Brain pericyte (primary cell): ENCODE measurements at regions not wholly inside any gene's neighbourhood (a gene's known extent, or its start where the extent isn't known, plus 50 kb on each side); places are given as distances from the start of the nearest gene placed in this dataset.

Experiments
- DNase-seq: peaks from one replicate; pipeline ENCODE4 v3.0.0-alpha.2; 2012; ENCODE audit warnings: low read depth, low spot score

DNA sequence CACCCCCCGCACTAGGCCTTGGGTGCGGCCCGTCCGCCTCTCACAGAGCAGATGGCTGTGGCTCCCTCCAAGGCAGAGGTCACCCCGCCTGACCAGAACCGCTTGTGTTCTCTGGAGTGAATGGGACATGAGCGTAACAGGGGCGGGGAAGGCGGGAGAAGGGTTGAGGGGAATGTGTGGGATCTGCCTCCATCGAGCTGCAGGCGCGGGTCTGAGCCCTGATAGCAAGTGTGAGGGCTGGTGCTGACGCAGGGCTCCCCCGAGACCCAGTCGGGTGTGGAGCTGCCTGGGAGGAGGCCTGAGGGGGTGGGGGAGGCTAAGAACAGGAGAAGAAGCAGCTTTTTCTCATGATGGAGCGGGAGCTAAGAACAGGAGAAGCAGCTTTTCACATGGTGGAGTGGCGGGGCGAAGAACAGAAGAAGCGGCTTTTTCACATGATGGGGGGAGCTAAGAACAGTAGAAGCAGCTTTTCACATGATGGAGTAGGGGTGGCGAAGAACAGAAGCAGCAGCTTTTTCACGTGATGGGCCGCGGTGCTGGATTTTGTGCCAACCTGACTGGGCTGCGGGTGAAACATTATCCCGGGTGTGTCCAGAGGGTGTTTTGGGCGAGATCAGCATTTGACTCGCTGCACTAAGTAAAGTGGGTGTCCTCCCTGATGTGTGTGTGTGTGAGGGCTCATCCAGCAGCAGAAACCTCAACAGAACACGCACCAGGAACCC is 169.3 kb downstream of the TTLL2 start:
- DNase-seq: no peak

DNA sequence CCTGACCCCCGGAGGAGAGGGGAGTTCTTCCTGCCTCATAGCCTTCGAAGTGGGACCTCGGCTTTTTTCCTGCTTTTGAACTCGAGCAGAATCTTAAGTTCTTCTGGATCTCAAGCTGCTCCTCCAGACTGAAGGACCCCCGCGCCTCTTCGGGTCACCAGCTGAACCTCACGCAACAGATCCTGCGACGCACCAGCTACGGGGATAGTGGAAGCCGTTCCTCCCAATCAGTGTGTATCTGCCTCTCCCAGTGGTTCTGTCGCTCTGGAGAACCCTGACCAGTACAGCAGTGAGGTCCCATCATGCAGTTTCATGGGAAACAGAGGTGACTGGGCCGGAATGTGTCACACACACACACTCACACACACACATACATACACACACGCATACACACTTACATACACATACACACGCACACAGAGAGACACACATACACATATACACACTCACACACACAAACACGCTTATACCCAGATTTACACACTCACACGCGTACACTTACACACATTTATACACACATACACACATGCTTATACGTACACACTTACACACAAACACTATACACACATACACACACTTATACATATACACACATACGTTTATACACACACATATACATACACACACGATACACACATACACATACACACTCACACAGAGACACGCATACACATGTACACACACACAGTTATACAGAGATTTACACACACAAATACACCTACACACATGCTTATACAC is 170.0 kb downstream of the TTLL2 start:
- DNase-seq: no peak

DNA sequence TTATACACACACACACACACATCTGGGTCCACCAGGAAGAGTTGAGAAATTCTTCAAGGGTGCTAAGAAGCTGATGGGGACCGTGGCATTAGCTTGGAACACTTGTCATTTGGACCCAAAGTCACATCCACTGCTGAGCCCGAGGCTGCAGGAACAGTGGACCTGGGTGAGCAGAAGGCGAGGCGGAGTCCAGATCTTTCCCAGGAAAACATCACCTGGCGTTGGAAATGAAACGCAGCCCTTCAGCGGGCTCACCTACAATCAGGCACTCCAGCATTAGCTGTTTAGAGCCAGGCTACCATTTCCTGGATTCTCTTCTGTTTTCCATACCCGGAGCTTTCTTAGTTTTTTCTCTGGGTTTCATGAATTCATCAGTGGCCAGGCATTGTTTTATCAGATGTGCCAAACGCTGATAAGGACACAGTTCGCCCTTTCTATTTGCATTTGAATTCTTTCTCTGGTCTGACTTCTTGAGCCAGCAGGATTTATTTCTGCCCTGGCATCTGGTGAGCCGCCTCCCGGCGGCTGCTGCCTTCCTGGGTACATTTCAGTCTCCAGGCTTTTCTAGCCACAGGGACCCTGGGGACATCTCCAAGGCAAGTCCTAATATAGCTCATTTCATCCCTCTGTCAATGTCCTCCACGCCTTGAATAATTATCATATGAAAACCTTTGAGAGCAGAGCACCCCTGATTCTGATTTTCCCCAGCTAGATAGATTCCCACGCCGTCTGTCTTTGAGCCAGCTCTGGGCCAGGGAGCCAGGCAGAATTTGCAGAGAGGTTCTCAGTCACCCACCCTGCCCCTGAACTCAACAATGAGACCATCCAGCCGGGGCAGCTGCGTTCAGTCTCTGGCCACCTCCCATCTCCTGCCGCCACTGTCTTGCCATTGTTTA is 170.9 kb downstream of the TTLL2 start:
- no peak for DNase-seq

DNA sequence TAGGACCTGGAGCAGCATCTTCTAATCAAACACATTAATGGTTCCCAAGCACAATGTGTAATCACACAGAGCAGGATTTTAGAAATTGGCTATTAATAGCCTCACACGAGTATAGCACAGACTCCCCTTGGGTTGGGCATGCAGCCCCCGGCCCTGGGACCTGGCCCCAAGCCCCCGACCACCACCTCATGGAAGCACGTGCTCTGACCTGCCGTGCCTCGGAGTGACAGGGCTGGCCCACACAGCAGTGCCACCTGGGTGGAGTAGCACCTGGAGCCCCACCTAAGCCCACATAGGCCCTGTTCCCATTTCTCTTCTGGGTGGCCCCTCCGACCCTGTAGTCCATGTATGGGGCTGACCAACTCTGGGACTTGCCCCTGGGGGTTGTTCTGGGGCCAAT is 171.8 kb downstream of the TTLL2 start:
- DNase-seq: no peak

DNA sequence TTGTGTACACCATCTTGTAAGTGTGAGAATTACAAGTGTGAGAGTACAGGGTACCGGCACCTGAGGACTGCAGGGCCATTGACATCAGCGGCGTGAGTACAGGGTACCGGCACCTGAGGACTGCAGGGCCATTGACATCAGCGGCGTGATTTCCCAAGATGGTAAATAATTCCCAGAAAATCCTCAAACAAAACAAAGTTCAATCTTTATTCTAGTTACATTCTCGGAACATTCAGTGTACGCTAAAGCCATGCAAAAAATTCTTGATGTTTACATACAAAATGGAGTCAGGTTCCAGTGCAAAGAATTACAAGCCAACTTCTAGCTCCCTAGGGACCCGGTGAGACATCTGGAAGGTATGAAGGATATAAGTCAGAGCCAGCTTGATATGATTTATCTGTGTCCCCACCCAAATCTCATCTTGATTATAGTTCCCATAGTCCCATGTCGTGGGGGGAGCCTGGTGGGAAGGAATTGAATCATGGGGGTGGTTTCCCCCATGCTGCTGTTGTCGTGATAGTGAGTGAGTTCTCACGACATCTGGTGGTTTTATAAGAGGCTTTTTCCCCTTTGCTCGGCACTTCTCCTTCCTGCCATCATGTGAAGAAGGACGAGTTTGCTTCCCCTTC is 172.7 kb downstream of the TTLL2 start:
- no peak for DNase-seq

DNA sequence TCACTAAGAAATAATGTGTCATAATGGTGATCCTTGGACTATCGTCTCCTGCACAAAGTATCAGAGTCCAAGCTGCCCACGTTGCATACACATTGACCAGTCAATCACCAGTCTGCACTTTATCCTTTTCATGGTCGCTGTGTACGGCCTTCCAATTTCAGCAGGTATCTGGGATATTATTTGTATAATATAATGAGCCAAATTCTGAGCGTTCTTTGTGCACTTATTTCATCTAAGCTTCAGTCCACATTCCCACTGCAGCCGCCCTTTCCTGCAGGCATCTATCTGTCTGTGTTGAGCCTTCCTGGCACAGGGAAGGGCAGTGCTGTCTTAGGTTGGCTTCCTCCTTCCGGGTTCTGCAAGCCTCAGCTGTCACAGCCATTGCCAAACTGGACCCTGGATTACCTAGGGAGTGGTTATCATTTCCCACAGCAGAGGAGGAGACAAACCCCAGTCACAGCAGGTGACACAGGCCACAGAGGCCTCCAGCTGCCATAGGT is 174.3 kb downstream of the TTLL2 start:
- DNase-seq: no peak

DNA sequence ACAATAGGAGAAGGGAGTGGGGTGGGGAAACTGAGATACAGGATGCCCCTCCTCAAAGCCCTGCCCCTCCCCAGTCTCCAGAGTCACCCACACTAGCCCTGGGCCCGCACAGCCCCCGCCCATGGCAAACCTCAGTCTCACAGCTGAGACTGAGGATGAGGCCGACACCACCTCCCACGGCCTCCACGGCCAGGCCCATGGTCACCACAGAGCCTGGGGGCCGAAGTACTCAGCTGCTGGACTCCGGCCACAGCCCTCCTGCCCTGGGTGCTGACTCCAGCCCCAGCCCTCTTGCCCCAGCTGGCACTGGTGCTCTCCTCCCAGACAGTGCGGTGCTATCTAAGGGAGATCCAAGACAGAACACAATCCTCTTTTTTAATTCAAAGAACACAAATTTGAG is 176.1 kb downstream of the TTLL2 start:
- DNase-seq: no peak

DNA sequence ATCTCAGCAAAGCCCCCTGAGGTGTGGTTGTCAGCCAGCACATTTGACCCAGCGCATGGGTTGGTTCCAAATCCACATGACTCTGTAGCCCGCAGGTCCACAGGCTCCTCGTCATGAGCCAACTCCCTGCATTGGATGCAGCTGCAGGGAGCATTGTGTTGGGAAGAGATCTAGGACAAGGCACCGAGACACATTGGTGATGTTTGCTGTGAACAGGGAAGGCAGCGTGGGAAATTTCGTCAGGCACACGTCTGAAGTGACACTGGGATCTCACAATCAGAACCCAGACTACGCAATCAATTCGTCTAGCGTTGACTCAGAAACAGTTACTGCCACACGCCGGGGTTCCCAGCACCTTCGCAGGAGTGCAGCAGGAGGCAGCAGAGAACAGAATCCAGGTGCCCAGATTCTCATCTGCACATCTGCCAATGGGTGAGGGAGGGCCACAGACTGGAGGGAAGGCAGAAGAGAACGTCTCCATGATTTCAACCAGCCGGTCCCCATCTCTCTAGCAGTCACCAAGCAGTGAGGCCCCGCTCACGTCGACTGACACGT is 177.0 kb downstream of the TTLL2 start:
- no peak for DNase-seq

DNA sequence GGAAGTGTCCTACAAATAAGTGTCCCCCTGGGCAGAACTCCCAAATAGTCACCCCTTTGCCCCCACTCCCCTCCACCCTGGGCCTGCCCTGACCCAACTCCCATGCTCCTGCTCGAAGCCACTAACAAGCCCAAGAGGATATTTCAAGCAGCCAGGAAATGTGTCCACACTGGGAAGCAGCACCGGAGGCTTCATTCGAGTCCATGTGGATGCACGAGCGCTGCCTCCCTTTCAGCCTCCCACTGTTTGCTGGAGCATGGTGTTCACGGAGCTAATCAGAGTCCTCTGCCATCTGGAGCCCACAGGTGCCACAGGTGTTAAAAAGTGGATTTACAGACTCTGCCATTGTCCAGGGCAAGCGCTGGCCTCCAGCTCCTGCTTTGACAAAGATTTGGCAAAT is 177.6 kb downstream of the TTLL2 start:
- DNase-seq: no peak

DNA sequence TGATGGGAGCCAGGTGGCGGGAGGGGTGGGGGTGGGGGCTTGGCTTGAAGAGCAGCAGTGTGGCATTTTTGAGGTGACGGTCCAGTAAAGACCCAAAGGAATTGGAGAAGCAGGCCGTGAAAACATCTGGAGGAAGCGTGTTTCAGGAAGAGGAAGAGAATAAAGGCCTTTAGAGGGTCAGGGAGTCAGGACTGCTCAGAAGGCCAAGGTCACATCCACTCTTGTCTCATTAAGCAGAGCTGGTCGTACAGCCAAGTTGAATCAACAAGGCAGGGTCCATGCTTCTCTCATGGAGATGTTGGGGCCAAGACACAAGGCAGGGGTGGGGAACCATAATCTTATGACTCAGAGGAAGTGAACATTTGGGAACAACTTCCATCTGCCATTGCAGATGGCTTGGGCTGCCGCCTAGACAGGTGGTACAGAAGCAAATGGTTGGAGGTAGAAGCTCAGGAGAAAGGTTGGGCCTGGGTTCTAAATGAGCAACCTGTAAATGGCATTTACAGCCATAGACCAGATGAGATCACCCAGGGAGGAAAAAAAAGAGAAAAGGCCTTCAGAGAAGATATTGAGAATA is 179.6 kb downstream of the TTLL2 start:
- DNase-seq: no peak

DNA sequence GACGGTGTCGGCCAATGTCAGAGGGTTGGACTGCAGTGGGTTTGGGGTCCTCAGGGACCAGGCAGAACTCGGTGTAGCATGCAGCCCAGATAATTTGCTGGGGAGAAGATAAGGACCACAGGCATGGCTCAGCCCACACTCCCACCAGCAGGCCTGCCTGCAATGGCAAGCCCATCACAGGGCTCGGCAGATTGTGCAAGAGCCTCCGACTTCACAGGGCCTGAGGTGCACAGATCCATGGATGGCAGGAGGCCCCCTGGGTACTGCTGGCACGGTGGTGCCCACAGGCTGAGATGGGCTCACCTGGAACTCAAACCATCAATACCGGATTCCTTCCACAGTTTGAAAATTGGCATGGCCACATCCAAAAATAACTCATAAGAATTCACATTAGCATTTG is 180.3 kb downstream of the TTLL2 start:
- DNase-seq: no peak

DNA sequence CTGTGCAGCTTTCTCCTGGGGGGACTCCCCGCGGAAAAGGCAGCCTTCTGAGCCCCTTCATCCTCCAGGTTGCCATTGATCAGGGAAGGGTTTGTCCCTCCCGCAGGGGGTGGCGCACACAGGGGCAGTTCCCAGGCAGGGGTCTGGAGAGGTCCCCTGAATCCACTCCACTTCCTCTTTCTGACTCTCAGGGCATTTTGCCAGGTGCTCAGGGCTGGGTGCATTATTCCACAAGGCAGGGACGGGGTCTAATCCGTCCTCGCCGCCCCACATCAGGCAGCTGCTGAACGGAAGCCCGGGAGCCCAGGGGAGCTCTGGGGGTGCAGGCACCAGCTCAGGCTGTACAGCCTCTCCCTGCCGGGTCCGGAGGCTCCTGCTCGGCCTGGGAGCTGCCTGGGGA is 180.9 kb downstream of the TTLL2 start:
- no peak for DNase-seq

DNA sequence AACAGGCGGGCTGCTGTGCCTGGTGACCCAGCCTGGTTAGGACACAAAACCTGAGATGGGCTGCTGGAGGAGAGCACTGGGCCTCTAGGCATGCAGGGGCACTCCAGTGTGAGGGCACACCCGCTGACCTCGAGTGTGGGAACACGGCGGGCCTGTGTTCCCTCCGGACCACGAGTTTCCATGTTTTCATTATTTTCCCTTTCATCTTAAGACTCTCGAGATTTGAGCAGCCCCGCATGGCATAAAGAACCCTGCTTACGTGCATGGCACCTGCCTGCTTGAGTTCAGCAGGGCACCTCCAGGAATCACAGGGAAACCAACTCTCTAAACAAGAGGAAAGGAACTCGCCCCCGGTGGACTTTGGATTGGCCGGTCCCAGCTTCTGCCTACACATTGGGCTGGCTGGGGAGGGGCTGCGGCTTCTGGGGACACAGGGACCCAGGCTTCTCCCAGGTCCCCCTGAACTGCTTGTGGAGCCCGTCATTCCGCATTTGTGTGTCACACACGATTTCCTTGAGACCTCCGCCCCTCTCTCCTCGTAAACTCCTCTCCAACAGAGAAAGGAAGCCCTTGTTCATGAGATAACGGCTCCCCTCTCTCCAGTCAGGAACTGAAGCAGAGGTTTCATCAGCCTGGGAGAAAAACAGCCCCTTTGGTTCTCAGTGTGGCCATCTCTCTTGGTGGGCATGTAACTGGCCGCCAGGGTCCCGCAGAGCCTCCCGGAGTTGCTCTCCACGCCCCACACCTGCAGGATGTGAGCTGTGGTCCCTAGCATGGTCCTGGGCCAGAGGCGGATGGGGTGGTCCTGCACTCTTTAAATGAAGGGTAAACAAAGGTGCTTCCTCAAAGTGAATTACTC is 181.8 kb downstream of the TTLL2 start:
- DNase-seq: no peak

DNA sequence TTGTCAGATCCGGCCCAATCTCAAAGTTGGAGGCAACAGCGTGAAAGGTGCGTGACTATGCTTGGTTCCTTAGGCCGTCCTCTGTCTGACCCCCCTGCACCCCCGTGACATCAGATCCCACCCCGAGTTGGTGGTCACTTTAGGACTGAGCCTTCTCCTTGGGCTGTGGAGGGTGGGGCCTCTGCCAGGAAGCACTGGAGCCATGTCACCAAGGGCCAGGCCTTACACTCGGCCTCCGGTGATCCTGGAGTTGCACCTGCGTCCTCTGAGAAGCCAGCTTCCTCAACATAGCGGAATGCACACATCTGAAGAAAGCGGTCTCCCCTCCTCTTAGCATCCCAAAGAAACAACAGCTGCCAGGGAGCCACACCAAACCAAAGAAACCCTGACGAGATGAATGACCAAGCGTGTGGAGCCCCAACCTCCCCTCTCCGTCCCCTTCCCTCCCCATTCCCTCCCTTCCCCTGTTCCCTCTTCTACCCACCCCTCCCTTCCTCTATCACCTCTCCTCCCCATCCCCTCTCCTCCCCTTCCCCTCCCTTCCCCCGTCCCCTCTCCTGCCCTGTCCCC is 182.6 kb downstream of the TTLL2 start:
- DNase-seq: no peak

DNA sequence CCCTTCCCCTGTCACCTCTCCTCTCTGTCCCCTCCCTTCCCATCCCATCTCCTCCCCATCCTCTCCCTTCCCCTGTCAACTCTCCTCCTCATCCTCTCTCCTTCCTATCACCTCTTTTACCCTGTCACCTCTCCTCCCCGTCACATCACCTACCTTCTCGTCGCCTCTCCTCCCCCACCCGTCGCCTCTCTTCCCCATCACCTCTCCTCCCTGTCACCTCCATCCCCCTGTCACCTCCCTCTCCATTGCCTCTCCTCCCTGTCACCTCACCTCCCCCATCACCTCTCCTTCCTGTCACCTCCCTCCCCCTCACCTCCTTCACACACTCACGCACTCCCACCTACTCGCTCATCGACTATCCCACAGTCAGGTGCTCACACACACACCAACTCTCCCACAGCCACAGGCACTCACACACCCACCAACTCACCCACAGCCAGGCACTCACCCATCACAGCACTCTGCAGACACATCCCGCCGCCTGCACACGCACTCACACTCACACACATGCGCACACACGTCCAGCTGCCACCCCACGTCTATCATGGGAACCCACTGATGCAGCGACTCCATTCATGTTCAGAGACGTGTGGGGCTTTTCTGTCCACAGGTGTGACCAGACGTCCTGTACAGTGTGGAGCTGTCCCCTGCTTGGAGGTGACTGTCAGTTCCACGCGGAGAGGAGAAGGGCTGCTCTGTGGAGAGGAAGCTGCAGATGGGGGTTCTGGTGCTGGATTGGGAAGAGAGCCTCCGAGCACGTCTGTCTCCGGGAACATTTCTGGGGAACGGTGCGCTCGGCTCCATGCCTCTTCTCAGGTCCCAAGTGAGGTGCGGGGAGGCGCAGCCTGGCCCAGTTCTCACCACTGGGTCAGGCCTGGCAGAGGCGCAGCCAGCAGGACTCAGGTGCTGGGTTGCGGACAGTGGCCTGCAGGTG is 184.3 kb downstream of the TTLL2 start:
- DNase-seq: no peak

DNA sequence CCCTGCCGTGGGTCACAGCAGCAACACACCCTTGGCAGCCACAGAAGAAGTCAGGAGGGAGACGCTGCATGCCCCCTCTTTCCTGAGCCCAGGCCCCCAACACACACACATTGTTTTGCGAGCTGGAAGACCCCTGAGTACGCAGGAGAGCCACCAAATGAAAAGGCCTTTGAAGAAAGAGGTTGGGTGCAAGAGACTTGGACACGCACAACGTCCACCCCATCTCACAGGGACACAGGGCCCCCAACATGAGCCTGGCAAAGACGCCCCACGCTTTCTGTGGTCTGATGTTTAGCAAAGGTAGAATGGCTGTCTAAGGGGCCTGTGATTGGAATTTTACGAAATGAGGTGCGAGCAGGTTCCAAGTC is 185.0 kb downstream of the TTLL2 start:
- DNase-seq: no peak

DNA sequence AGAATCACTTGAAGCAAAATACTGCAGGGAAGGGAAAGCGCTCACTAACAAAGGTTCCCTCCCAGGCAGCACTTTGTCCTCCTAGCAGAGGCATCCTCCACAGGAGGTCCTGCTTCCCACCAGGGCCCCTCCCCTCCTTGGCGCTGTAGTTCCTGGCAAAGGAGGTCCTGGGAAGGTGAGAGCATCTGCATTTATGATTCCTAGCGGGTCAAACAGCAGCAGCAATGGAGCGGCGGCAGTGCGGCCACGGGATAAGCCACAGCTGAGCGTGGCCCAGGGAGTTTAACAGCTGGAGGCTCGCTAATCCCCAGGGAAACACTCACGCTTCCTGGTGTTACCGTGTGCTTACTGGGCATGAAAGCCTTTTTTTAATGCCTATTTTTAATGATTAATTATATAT is 185.8 kb downstream of the TTLL2 start:
- no peak for DNase-seq

DNA sequence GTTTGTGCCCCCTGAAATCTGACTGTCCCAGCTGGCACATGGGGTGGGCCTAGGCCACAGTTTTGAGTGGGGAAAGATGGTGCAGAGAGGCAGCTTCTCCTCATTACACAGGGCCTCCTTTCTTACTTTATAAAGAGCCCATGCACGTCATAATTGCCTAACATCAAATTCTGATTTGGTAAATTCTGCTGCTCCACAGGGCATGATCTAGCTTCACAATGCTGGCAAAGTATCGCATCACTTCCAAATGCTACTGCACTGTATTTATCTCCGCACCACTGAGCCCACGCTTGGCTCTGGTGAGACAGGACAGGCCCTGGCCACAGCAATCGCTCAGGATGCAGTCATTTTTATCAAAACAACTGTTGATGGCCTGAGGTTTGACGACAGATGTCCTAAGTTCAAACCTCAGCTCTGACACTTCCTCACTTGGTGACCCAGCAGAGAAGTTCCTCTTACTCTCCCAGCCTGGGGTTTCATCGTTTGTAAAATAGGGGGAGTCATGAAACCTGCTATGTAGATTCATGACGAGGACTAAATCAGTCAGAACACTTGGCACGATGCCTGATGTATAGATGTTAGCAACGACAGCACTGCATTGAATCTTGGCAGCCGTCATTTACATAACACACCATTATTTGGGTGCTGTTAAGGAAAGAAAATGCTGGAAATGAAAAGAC is 187.9 kb downstream of the TTLL2 start:
- DNase-seq: no peak
